ENCODE measurements at regions not wholly inside any gene's neighbourhood (a gene's known extent, or its start where the extent isn't known, plus 50 kb on each side); places are given as distances from the start of the nearest gene placed in this dataset.
"Not testable (repeated sequence)": the region's sequence is repeated elsewhere in the genome, so short reads cannot be mapped to it uniquely, and the experiment has no call there.

GRCh38 chr6:126891158-126891557 lies 227.3 kb upstream of the RSPO3 start:
- Histone ChIP-seq H3K27me3 (no peaks in the 10 kb centered on the region), H3K36me3 (ENCODE audit: low read depth, missing control alignments) (no peaks in the 10 kb centered on the region), H3K4me3 (no peak overlapping the region), H3K4me1 (no peaks in the 10 kb centered on the region), H3K9me3 (no peaks in the 10 kb centered on the region), H3K27ac (no peak overlapping the region)
- intact Hi-C loops (cut with DNase I; ENCODE audit: low total_unique reads), result no loop called here
- WGBS, 2 donors, result 86 to 88% methylated on average over 1 of the region's 1 CpG
- no peak for TF ChIP-seq POLR2A (IDR thresholded peaks at IDR 0.05)
- TF ChIP-seq, protein P1, sequence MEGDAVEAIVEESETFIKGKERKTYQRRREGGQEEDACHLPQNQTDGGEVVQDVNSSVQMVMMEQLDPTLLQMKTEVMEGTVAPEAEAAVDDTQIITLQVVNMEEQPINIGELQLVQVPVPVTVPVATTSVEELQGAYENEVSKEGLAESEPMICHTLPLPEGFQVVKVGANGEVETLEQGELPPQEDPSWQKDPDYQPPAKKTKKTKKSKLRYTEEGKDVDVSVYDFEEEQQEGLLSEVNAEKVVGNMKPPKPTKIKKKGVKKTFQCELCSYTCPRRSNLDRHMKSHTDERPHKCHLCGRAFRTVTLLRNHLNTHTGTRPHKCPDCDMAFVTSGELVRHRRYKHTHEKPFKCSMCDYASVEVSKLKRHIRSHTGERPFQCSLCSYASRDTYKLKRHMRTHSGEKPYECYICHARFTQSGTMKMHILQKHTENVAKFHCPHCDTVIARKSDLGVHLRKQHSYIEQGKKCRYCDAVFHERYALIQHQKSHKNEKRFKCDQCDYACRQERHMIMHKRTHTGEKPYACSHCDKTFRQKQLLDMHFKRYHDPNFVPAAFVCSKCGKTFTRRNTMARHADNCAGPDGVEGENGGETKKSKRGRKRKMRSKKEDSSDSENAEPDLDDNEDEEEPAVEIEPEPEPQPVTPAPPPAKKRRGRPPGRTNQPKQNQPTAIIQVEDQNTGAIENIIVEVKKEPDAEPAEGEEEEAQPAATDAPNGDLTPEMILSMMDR (IDR thresholded peaks at IDR 0.05), result no peak
- no peak for DNase-seq

DNA sequence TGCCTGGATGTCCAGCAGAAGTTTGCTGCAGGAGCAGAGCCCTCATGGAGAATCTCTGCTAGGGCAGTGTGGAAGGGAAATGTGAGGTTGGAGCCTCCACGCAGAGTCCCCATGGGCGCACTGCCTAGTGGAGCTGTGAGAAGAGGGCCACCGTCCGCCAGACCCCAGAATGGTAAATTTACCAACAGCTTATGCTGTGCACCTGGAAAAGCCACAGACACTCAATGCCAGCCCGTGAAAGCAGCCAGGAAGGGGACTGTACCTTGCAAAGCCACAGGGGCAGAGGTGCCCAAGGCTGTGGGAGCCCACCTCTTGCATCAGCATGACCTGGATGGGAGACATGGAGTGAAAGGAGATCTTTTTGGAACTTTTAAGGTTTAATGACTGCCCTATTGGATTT lies 225.6 kb upstream of the RSPO3 start:
- H3K36me3 ChIP-seq (ENCODE audit: low read depth, missing control alignments); DNase-seq; intact Hi-C loops (cut with DNase I; ENCODE audit: low total_unique reads); H3K27ac ChIP-seq; H3K4me3 ChIP-seq; H3K27me3 ChIP-seq; H3K4me1 ChIP-seq; H3K9me3 ChIP-seq: not testable (repeated sequence)
- WGBS, 2 donors, result 78 to 87% methylated on average over 5 of the region's 5 CpGs

GRCh38 chr6:126897758-126898157 lies 220.7 kb upstream of the RSPO3 start:
- no peak for DNase-seq
- TF ChIP-seq, protein P1 (IDR thresholded peaks at IDR 0.05), result no peak
- TF ChIP-seq POLR2A (IDR thresholded peaks at IDR 0.05), result no peak
- 77 to 87% methylated on average over 4 of the region's 4 CpGs for WGBS, 2 donors
- intact Hi-C loops (cut with DNase I; ENCODE audit: low total_unique reads), result no loop called here
- H3K4me3 ChIP-seq, result no peak overlapping the region
- no peaks in the 10 kb centered on the region for H3K36me3 ChIP-seq (ENCODE audit: low read depth, missing control alignments)
- H3K9me3 ChIP-seq, result no peaks in the 10 kb centered on the region
- no peak overlapping the region for H3K27ac ChIP-seq
- H3K27me3 ChIP-seq, result no peaks in the 10 kb centered on the region
- no peaks in the 10 kb centered on the region for H3K4me1 ChIP-seq

DNA sequence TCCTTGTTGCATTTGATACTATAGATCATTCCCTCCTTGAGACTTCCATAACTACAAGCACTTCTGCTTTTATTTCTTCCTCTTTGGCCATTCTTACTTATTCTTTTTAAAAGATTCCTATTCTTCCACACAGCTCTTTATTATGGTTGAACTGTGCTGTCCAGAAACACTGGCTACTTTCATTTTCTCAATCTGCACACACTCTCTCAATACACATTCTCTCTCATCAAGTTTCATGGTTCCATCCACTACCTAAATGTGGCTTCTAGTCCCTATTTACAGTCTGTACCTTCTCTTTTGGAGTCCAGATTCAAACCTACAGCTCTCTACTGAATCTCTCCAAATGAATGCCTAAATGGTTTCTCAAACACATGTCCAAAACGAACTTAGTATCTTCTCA lies 214.3 kb upstream of the RSPO3 start:
- H3K4me3 ChIP-seq, result no peak overlapping the region
- H3K4me1 ChIP-seq, result no peaks in the 10 kb centered on the region
- no peaks in the 10 kb centered on the region for H3K9me3 ChIP-seq
- no peak for DNase-seq
- H3K27me3 ChIP-seq, result no peaks in the 10 kb centered on the region
- no peaks in the 10 kb centered on the region for H3K36me3 ChIP-seq (ENCODE audit: low read depth, missing control alignments)
- intact Hi-C loops (cut with DNase I; ENCODE audit: low total_unique reads), result no loop called here
- H3K27ac ChIP-seq, result no peak overlapping the region
- WGBS, 2 donors, result 87 to 93% methylated on average over 1 of the region's 1 CpG
- TF ChIP-seq POLR2A (IDR thresholded peaks at IDR 0.05), result no peak
- TF ChIP-seq, protein P1 (IDR thresholded peaks at IDR 0.05), result no peak

GRCh38 chr6:126905917-126906316 lies 212.6 kb upstream of the RSPO3 start:
- Histone ChIP-seq H3K4me3 (no peak overlapping the region), H3K27me3 (no peaks in the 10 kb centered on the region), H3K9me3 (no peaks in the 10 kb centered on the region), H3K27ac (no peak overlapping the region), H3K4me1 (no peaks in the 10 kb centered on the region), H3K36me3 (ENCODE audit: low read depth, missing control alignments) (no peaks in the 10 kb centered on the region)
- DNase-seq, result peak; percentile 21
- no peak for TF ChIP-seq POLR2A (IDR thresholded peaks at IDR 0.05)
- TF ChIP-seq, protein P1 (IDR thresholded peaks at IDR 0.05), result no peak
- intact Hi-C loops (cut with DNase I; ENCODE audit: low total_unique reads), result no loop called here
- WGBS, 2 donors, result 30 to 39% methylated on average over 4 of the region's 4 CpGs
